Endothelial cell of umbilical vein (primary cell): ENCODE measurements at regions not wholly inside any gene's neighbourhood (a gene's known extent, or its start where the extent isn't known, plus 50 kb on each side); places are given as distances from the start of the nearest gene placed in this dataset.

Source experiments
- BruUV-seq: library from RNA; stranded (reverse); fragments of 400-500 nt; replicated peaks from 2 replicates; lab custom pipeline; 2021; lab: Mats Ljungman, UMichigan
- CTCF ChIA-PET: fragments of 300-600, 350-600 bp; sonication (Branson Sonifier 250); formaldehyde crosslinking; loops from one replicate; lab custom pipeline; 2021; ENCODE audit warnings: antibody characterized with exemption, inconsistent platforms; lab: Charles Lee
- POLR2A ChIA-PET: fragments of 300-600, 350-600 bp; sonication (Branson Sonifier 250); formaldehyde crosslinking; loops from one replicate; lab custom pipeline; 2021; ENCODE audit warnings: antibody characterized with exemption, inconsistent platforms; lab: Charles Lee
- DNase-seq: peaks from one replicate; pipeline ENCODE4 v3.0.0-alpha.2; 2011; ENCODE audit warnings: low read depth, low spot score
- FAIRE-seq: peaks from 2 replicates; lab custom pipeline; 2011; peaks lifted over from hg19 to GRCh38; lab: Jason Lieb, UNC
- H2AFZ ChIP-seq: 2 replicates; pipeline ENCODE4 v1.6.0; 2012; ENCODE audit warnings: low read depth, low read length, control low read depth, inconsistent platforms
- H3K27ac ChIP-seq: 2 replicates; pipeline ENCODE4 v1.5.1; 2011; ENCODE audit warnings: low read depth, mild to moderate bottlenecking, control low read depth, low read length, moderate library complexity; ENCODE audit not compliant: insufficient read depth
- H3K27me3 ChIP-seq, 2 experiments: 2 replicates each; pipeline versions ENCODE4 v1.6.0 to v1.6.1; 2011; ENCODE audit warnings: low read length in 2 of 2, mixed read lengths in 1 of 2; ENCODE audit not compliant: control insufficient read depth in 2 of 2, insufficient read depth in 2 of 2
- H3K36me3 ChIP-seq, 2 experiments: 2 replicates in 1 of 2; 3 replicates in 1 of 2; pipeline ENCODE4 v1.5.1; 2011; ENCODE audit warnings: low read length in 2 of 2, mild to moderate bottlenecking in 1 of 2, moderate library complexity in 1 of 2; ENCODE audit not compliant: control insufficient read depth in 2 of 2, insufficient read depth in 2 of 2; ENCODE audit errors: extremely low read depth in 1 of 2
- H3K4me1 ChIP-seq: 3 replicates; pipeline ENCODE4 v1.5.1; 2011; ENCODE audit warnings: mild to moderate bottlenecking, low read length; ENCODE audit not compliant: control insufficient read depth, insufficient read depth; ENCODE audit errors: extremely low read depth
- H3K4me2 ChIP-seq: 2 replicates; pipeline ENCODE4 v1.6.1; 2011; ENCODE audit warnings: low read length, control low read depth, mixed read lengths; ENCODE audit not compliant: insufficient read depth
- H3K4me3 ChIP-seq, 3 experiments: fragments of 200-600 bp in 1 of 3; sonication (generic), shearing (Covaris generic) in 1 of 3; replicated peaks in 1 of 3; 2 replicates each; pipeline ENCODE4 v1.5.1; 2011 to 2016; ENCODE audit warnings: control low read depth in 3 of 3, low read length in 3 of 3, mild to moderate bottlenecking in 2 of 3, inconsistent platforms in 1 of 3, low read depth in 1 of 3, moderate library complexity in 1 of 3; ENCODE audit not compliant: insufficient read depth in 1 of 3
- H3K79me2 ChIP-seq: 2 replicates; pipeline ENCODE4 v1.6.0; 2012; ENCODE audit warnings: low read length, inconsistent platforms; ENCODE audit not compliant: control insufficient read depth, insufficient read depth
- H3K9ac ChIP-seq: replicated peaks from 2 replicates; pipeline ENCODE3; 2011; ENCODE audit warnings: low read length, control low read depth; ENCODE audit not compliant: insufficient read depth; ENCODE audit errors: extremely low read depth
- H3K9me1 ChIP-seq: replicated peaks from 3 replicates; pipeline ENCODE4 v1.6.0; 2011; ENCODE audit warnings: mild to moderate bottlenecking, low read length; ENCODE audit not compliant: control insufficient read depth, insufficient read depth; ENCODE audit errors: extremely low read depth
- H3K9me3 ChIP-seq: replicated peaks from 2 replicates; pipeline ENCODE4 v1.5.1; 2012; ENCODE audit warnings: low read length, inconsistent platforms; ENCODE audit not compliant: control insufficient read depth, insufficient read depth
- H4K20me1 ChIP-seq: replicated peaks from 2 replicates; pipeline ENCODE3; 2011; ENCODE audit warnings: mild to moderate bottlenecking, low read length; ENCODE audit not compliant: control insufficient read depth, insufficient read depth; ENCODE audit errors: extremely low read depth
- EZH2 ChIP-seq: IDR thresholded peaks from 2 replicates; pipeline ENCODE4 v1.6.1; 2012; ENCODE audit warnings: borderline replicate concordance, low read depth, mild to moderate bottlenecking, moderate library complexity, low read length, inconsistent platforms; ENCODE audit not compliant: severe bottlenecking
- FOS ChIP-seq: IDR thresholded peaks from 2 replicates; pipeline ENCODE4 v1.6.1; 2011; ENCODE audit warnings: mild to moderate bottlenecking, low read length, moderate library complexity, borderline replicate concordance; ENCODE audit not compliant: insufficient read depth
- GATA2 ChIP-seq: IDR thresholded peaks from 2 replicates; pipeline ENCODE4 v1.7.0; 2011; ENCODE audit warnings: low read depth, mild to moderate bottlenecking, moderate library complexity, mixed read lengths, low read length; ENCODE audit not compliant: insufficient read length, insufficient read depth
- JUN ChIP-seq: IDR thresholded peaks from 2 replicates; pipeline ENCODE4 v1.6.1; 2011; ENCODE audit warnings: borderline replicate concordance, low read depth; ENCODE audit not compliant: insufficient read length, insufficient read depth
- MYC ChIP-seq: IDR thresholded peaks from one replicate; pipeline ENCODE4 v1.6.1; 2011; ENCODE audit warnings: mild to moderate bottlenecking, low read depth, low read length
- POLR2A ChIP-seq: IDR thresholded peaks from 2 replicates; pipeline ENCODE4 v1.6.1; 2012; ENCODE audit warnings: low read depth, mild to moderate bottlenecking, control low read depth, low read length
- POLR2AphosphoS5 ChIP-seq: IDR thresholded peaks from 2 replicates; pipeline ENCODE4 v1.6.1; 2012; ENCODE audit warnings: low read depth, mild to moderate bottlenecking, control low read depth, low read length, moderate library complexity; ENCODE audit not compliant: insufficient read depth
- dilution Hi-C: fragments of 300-500 bp; cut with MboI; formaldehyde crosslinking; loops from one replicate; pipeline ENCODE4 v1.15.0; 2019; ENCODE audit warnings: low sequenced_read_pairs; ENCODE audit not compliant: extremely low pct_ligation_motif_present
- intact Hi-C: fragments of 100-400 bp; cut with micrococcal nuclease; formaldehyde crosslinking; loops from one replicate; pipeline ENCODE4 v1.10.0; 2022
- TF ChIP-seq, protein P1 (sequence below), 2 donors: IDR thresholded peaks; 1 replicate in 1 of 2; 2 replicates in 1 of 2; pipeline ENCODE4 v1.5.1; 2011; ENCODE audit warnings: low read length in 2 of 2, mild to moderate bottlenecking in 2 of 2, moderate library complexity in 2 of 2, control low read depth in 1 of 2, inconsistent platforms in 1 of 2, low read depth in 1 of 2; ENCODE audit not compliant: insufficient read depth in 1 of 2; ENCODE audit errors: extremely low read depth in 1 of 2
- TF ChIP-seq, protein P2 (sequence below): IDR thresholded peaks from 2 replicates; pipeline ENCODE4 v1.6.1; 2011; ENCODE audit not compliant: insufficient read depth, insufficient read length

DNA sequence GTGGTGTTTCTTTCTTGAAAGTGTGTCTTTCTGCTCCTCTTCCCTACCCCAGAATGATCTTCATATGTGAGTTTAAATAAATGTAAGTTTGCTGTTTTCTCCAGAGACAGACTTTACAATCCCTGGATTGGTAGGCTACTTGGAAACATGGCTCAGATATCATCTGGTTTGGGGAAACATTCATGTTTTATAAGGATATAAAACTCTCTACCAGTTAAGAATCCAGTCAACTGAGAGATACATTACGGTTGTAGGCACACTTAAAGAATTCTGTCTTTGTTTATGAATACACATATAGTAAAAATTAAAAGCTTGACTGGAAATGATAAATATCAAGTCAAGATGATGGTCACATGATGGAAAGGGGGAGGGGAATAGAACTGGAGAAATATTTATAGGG, 739.3 kb downstream of the SLC4A3 start:
- BruUV-seq = no TSS peak
- TF ChIP-seq MYC (no peak), POLR2A (no peak), POLR2AphosphoS5 (no peak)
- TF ChIP-seq, protein P1, sequence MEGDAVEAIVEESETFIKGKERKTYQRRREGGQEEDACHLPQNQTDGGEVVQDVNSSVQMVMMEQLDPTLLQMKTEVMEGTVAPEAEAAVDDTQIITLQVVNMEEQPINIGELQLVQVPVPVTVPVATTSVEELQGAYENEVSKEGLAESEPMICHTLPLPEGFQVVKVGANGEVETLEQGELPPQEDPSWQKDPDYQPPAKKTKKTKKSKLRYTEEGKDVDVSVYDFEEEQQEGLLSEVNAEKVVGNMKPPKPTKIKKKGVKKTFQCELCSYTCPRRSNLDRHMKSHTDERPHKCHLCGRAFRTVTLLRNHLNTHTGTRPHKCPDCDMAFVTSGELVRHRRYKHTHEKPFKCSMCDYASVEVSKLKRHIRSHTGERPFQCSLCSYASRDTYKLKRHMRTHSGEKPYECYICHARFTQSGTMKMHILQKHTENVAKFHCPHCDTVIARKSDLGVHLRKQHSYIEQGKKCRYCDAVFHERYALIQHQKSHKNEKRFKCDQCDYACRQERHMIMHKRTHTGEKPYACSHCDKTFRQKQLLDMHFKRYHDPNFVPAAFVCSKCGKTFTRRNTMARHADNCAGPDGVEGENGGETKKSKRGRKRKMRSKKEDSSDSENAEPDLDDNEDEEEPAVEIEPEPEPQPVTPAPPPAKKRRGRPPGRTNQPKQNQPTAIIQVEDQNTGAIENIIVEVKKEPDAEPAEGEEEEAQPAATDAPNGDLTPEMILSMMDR (IDR thresholded peaks at IDR 0.05; ENCODE audit: extremely low read depth in 1 of 2, insufficient read depth in 1 of 2, low read depth in 1 of 2, low read length in 2 of 2) = no peak

DNA sequence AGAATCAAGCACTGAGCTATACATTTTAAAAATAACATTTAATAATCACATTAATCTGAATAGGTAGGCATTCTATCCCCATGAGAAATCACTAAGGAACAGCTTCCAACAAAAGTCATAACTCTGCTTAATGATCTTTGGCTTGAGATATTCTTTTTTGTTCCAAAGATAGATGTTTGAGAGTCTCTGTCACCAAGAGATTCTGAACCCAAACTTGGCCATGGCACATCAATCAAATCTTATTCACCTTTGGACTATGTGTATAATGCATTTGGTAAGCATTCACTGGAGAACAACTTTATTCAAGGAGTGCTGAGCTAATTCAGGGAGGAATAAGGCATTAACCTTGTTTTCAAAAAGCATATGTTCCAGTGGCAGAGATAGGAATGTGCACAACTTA, 743.3 kb downstream of the SLC4A3 start:
- Histone ChIP-seq H3K36me3 (no peaks in the 10 kb centered on the region), H3K27ac (no peak overlapping the region), H2AFZ (no peak overlapping the region), H3K9me3 (peaks cover 6% of the 10 kb centered on the region), H3K27me3 (no peaks in the 10 kb centered on the region), H3K4me1 (no peaks in the 10 kb centered on the region), H4K20me1 (no peaks in the 10 kb centered on the region), H3K9ac (no peak overlapping the region), H3K4me2 (no peak overlapping the region), H3K4me3 (no peak overlapping the region), H3K79me2 (no peaks in the 10 kb centered on the region), H3K9me1 (no peaks in the 10 kb centered on the region)
- dilution Hi-C loops (no loop called here), intact Hi-C loops (no loop called here)
- ChIA-PET POLR2A (no interaction called here), CTCF (no interaction called here)
- BruUV-seq = no TSS peak
- DNase-seq = no peak
- no peak for TF ChIP-seq POLR2A
- no peak for TF ChIP-seq EZH2
- TF ChIP-seq, protein P2, sequence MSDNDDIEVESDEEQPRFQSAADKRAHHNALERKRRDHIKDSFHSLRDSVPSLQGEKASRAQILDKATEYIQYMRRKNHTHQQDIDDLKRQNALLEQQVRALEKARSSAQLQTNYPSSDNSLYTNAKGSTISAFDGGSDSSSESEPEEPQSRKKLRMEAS = no peak
- TF ChIP-seq, protein P1 (IDR thresholded peaks at IDR 0.05; ENCODE audit: extremely low read depth in 1 of 2, insufficient read depth in 1 of 2, low read depth in 1 of 2, low read length in 2 of 2) = no peak
- no peak for TF ChIP-seq FOS
- TF ChIP-seq GATA2 = no peak
- no peak for TF ChIP-seq POLR2AphosphoS5
- TF ChIP-seq MYC = no peak
- no peak for TF ChIP-seq JUN
- FAIRE-seq = no peak

More for the DNA sequence above, 739.3 kb downstream of the SLC4A3 start:
- dilution Hi-C loops = no loop called here
- FAIRE-seq (no peak), DNase-seq (no peak)
- Histone ChIP-seq H3K4me1 (no peaks in the 10 kb centered on the region), H2AFZ (no peak overlapping the region), H3K4me3 (no peak overlapping the region), H3K27ac (no peak overlapping the region), H3K36me3 (no peaks in the 10 kb centered on the region), H3K79me2 (no peaks in the 10 kb centered on the region), H4K20me1 (no peaks in the 10 kb centered on the region), H3K27me3 (no peaks in the 10 kb centered on the region), H3K9me3 (peaks cover 6% of the 10 kb centered on the region), H3K9me1 (no peaks in the 10 kb centered on the region), H3K4me2 (no peak overlapping the region), H3K9ac (no peak overlapping the region)
- ChIA-PET POLR2A (no interaction called here), CTCF (no interaction called here)
- intact Hi-C loops = no loop called here
